T1000 (cell line): ENCODE measurements at regions not wholly inside any gene's neighbourhood (a gene's known extent, or its start where the extent isn't known, plus 50 kb on each side); places are given as distances from the start of the nearest gene placed in this dataset.

ENCODE experiments used
- DNase-seq: peaks from one replicate; lab custom pipeline; 2025; ENCODE audit warnings: mixed read lengths; lab: John Stamatoyannopoulos, UW

DNA sequence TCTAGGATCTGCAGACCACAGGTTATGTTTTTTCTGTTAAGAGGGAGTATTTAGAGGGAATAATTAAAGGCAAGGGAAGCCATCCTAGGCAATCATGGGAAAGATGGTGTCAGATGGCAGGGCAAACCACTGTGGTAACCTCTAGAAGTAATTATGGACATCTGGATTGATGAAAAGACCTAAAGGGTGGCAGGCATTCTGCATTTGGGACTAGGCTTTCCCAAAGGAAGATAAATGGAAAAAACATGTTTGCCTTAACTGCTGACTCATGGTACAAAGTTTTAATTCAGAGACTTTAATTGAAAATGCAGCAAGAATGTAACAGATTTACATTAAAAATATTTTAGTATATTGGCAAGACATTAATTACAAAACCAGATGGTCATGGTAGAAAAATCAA is 88.1 kb downstream of the TMEM30B start:
- no peak for DNase-seq

DNA sequence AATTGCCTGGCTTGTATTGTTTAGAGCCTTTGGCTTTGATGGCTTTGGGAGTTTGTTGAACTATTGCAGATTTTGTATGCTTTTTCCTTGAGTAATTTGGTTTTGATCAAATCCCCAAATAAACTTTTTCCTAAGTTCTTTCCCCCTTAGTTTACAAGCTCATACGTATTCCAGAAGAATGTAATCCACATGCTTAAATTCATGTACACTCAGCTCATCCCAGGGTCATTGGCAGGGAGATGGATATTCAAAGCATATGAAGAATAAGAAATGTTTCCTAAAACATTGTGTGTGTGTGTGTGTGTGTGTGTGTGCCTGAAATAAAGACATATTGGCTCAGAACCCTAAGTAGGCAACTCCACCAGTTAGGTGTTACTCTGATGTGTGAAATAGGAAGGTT is 89.4 kb downstream of the TMEM30B start:
- DNase-seq: no peak

DNA sequence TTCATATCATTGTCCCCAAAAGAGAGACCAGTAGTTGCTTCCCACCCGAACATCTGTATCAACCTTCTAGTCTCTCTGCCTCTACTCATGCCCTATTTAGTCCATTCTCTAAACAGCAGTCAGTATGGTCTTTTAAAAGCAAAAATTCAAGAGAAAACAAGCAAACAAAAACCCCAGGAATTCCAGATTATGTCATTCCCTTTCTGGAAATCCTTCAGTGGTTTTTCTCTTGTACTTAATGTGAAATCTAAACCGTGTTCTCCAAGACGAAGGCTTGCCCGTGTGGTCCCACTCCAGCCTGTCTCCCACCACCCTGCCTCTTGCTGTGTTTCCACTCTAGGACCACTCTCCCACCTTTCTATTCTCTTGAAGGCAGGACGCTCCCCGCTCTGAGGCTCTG is 90.8 kb downstream of the TMEM30B start:
- DNase-seq: no peak

DNA sequence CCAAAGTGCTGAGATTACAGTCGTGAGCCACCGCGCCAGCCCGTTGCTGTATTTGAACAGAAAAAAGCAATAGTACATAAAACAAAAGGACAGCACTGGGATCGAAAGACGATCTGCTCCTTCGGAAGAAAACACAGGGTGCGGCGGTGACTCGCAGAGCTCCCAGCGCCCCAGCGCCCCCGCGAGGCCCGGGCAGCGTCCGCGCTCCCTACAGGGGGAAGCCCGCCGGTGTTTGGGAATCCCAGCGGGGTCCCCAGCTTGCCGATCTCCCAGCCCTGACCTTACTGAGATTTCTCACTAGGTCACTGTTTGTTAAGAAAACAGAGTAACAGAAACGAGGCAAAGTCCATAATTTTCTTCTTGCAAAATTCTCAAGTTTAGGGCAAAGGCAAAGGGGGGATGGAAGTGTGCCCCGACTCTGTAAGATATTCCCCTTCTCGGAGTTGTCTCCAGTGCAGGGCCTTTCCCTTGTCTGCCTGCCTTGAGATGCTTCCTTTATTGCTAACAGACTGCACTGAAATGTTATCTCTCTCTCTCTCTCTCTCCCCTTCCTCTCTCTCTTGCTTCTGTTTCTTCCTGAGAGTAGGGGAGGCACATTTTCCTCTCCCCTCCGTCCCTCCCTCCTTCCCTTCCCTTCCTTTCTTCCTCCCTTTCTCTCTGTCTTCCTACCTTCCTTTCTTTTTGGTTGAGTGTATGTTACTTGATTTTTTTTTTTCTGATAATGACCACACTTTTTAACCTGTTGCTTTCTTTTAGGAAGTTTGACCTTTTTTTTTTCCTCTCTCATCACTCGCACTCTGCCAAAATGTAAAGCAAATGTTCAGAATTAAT is 91.9 kb downstream of the TMEM30B start:
- DNase-seq: no peak

DNA sequence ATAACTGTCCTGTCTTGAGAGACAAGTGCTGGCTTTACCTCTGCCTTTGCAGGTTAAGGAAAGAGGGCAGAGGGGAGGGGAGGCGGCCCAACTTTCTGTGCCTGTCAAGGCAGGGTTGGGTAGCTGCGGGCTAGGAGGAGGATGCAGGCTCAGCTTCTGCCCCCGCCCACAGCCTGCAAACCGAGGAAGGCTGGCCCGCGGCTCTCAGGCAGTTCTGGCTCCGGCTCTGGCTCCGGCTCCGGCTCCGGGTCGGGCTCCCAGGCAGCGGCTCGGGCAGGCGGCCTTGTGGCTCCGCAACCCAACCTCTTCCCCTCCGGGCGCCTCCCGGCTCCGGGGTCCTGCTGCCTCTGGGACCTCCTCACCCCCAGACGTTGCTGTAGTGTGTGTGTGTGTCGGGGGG is 92.9 kb downstream of the TMEM30B start:
- DNase-seq: no peak

DNA sequence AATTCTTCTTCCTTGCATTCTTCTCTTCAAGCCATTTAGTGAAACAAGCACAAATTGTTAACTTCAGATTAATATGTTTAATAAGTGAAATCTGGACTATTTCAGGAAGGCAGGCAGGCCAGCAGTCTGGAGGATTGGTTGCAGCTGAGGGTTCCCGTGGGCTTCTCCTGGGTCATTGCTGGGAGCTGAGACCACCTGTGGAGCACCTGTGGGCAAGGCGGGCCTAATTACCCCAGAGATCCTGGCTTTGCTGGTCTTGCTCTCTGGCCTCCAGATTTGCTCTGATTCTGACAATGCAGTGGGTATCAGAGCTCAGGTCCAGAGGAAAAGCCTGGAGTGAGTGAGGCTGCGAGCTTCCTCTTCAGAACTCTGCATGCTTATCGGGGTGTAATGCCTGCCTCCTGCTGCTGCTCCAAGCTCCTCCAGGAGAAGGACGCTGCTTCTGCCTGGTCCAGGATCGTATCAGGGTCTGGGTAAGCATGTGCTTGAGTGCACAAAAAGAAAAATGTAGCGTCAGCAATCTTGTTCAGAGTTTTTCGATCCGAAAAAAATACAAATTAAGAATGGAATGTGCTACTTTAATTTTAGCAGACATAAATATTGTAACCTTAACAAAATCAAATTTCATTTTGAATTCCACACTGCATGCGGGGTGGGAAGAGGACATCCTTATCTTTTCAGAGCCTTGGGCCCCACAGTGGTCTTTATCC is 93.8 kb downstream of the TMEM30B start:
- no peak for DNase-seq

DNA sequence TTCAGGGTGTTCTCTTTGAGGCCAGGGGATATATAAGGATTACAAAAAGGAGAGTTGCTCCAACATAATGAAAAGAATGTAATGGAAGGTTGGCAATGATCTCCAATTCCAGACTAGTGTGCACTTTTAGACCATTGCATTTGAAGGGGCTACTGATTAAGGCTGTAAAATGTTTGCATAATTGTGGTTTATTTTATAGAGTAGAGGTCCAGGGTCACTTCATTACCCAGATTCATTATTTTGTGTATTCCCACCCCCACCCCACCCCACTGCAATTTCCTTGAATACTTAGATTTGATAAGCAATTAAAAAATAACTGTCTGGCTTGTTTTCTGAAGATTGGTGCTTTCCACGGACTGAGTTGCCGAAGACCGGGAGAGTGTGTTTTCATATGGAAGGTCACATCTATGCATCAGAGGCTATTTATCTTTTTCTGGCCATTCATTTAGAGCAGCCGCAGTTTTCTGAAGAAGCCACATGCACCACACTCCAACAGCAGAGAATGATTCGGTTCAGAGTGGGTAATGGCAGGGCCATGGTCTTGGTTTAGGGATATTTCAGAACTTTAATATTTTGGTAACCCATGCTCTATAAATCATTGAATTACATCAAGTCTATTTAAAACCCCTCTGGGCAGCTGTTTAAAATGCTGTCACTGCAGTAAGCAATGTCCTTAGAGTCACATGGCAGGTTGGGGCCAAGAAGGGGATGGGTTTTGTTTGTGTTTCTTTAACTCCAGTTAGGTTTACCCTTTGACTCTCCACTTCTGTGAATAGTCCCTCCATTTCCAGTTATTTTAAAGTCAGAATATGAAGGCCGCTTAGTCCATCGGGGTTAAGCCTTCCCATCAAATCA is 94.6 kb downstream of the TMEM30B start:
- no peak for DNase-seq

DNA sequence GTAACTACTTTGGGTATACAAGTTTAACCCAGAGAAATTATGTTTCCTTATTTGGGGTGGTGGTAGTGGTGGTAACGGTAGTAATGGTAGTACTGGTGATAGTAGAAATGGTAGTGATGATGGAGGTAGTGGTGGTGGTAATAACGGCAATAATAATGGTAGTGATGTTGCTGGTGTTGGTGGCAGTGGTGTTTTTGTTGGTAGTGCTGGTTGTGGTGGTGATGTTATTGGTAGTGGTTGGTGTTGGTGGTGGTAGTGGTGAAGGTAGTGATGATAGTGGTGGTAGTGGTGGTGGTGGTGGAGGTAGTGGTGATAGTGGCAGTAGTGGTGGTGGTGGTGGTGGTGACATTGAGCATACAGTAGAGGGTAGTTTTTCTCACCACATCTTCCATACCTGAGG is 95.6 kb downstream of the TMEM30B start:
- DNase-seq: no peak

DNA sequence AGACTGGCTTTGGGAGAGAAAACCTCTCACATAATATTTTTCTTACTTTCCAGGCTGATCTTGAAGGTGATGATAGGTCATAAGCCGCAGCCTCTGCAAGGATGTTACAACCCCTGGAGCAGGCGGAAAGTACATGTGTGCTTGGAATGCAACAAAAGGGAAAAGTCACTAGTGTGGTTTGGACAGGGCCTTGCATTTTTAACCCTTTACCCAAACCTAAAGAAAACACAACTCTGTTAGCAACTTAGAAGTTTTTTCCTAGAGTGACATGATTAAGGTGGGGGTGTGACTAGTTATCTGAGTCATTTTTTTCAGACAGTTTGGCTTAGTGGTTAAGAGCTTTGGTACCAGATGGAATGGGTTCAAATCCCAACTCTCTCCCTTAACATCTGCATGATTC is 97.0 kb downstream of the TMEM30B start:
- peak; percentile 11 for DNase-seq

DNA sequence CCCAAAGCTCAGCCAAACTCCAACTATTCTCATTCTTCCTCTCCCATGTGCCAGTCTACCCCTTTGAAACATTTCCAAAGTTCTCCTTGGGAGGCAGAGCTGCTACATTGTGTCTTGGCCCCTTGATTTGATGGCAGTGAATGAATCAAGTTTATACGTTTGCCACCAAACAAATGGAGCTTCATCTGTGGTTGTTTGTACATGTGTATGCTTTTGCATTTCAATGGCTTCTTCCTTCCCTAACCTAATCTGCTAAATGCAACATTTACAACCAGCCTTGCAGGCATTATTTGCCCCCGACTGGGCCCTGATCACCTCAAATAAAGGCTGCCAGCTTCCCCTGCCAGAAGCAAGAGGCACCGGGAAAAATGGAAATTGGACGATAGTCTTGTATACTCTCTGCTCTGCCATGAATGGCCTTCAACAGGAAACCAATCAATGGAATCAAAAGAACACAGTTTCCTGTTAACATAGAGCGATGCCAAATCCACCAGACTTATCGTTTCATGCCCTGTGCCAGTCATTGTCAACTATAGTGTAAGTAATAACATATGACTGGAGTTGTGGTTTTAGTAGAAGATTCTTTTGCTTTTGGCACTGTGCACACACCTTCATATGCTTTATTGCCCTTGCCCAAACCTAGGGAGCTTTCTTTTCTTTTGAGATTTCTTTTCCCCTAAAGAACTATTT is 97.8 kb downstream of the TMEM30B start:
- no peak for DNase-seq

DNA sequence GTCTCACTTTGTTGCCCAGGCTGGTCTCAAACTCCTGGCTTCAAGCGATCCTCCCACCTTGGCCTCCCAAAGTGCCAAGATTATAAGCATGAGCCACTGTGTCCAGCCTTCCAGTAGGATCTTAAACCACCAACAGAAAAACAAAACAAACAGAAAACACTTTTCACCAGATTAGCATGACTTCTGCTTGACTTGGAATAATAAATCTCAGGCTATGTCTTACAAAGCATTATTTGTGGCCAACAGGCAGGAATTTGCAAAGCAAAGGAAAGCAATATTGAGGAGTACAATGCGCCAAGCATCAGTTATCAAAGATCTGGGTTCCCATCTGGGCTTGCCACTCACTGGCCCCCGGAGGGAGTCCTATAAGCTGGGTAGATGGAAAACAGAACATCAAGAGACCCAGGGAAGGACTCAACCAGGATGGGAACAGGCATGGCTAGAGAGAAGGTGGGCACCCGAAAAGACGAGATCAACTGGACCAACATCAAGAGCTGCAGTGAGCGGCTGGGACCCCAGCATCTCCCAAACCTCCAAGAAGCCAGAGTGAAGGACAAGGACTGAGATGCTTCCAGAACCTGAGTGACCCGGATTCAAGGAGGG is 101.2 kb downstream of the TMEM30B start:
- DNase-seq: no peak

DNA sequence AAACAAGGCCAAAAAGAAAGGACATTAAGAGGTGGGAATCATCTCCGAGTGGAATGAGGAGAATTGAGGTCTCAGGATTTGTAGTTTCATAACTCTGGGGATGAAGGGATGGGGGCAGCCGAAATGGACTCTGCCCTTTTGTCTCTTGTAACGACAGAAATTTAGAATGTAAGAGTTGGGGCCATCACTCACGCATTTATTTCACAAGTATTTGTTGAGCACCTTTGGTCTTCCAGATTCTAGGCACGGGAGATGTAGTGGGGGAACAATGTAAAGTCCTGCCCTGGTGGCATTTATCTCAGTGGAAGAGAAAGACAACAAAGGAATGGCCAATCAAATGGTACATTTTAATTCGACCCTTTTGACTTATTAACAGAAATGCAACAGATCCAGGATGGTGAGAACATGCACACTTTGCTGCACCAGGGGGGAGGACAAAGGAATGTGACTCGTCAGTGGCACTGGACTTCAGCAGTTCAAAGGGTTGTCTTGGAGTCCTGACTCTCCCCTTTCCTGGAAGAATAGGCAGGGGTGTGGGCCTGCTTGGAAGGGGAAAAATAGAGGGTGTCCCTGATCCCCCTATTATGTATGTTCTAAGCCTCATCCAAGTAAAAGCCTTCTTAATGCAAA is 102.0 kb downstream of the TMEM30B start:
- DNase-seq: no peak

DNA sequence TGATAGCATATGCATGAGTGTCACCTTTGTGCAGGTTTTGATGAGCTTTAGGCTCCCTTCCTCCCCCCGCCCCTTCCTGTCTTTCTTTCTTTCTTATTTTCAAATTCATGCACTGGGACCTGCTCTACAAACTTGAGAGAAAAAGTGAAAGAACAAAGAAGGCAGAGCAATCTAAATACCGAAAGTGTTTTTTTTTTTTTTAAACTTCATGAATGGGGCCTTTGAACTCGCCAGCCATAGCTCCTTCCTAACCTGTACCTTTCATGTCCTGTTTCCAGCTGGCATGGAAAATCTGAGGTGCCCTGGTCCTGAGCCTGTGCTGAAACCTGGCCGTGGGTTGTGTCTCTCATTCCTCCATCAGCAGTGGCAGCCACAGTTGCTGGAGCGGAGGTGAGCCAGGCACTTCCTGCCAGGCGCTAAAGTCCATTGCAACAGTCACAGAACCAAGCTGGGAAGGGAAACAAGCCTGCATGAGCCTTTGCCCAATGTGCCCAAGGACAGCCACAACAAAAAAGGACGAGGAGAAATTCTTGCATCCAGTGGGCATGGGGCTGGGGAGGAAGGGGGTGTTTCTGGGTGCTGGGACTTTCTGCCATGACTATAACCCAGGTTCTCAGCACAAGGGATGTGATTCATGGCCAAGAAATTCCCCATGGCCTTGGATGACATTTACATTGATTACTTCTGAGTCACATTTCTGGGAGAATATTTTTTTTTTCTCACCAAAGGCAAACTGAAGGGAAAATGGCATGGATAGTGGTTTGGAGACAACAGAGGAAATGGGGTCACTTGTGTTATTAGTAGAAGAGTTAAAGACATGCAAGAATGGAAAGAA is 102.7 kb downstream of the TMEM30B start:
- DNase-seq: peak; percentile 56

DNA sequence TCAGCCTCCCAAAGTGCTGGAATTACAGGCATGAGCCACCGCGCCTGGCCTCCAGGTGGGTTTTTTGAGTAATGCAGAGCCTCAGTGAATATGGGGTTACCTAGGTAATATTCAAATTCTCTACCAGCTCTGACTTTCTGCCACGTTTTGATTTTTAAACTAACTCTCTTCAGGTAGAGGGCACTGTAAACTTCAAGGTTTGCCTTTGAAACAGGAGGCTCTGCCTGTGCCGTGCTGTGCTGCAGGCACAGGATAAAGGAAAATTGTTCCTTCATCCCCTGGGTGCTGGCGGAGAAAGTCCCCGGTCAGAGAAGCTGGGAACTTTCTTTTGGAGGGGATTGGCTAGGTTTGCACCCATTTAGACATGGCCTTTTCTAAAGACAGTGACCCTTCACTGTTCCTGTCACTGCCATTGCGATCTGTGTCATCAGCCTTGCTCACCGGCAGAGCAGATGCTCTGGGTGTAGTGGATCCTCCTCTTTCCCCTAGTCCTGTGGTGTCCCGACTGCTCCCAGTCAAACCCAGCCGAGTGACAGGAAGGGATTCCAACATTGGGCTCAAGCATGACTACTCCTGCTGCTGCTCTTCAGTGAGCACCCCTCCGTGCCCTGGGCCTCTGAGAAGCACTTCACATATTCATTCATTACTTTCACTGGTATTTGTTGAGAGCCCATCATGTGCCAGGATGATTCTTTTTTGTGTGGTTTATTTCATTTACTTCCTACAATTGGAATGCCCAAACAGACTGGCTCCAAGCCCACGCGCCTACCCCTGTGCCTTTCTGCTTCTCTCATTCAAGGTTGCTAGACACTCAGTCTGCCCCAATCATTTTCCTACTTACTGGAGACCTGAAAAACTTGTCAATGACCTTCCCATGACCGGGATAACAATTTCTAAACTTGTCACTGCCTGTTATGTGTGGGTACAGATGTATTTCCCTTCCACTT is 103.6 kb downstream of the TMEM30B start:
- DNase-seq: no peak

DNA sequence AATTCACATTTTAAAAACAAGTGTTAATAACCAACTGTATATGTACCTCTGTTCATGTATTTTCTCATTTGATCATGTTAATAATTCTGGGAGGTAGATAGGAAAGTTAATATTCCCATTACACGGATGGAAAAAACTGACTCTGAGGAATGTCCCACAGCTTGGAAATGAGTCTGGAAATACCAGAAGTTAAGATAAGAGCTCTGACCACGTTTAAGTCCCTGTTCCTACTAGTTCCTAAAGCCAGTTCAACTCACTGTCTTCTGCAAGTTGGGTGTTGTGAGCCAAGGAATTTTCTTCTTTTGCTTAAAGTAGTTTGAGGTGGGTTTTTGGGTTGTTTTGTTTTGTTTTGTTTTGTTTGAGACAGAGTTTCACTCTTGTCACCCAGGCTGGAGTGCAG is 104.5 kb downstream of the TMEM30B start:
- no peak for DNase-seq

DNA sequence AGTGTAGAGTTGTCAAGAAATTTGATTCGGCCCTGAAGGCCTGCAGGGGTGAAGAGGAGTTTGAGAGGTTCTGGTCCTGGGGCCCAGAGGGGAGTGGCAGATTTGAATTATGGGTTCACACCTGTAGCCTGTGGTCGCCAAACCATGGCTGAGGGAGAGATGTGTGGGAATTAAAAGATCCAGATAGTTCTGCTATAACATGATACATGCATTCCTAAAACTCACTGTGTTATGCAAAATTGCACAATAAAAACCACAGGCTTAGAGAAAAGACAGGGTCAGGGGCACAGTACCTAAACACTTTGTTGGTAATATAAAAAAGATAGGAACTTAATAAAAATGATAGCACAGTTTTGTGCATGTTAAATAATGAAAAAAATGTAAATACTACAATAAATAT is 106.2 kb downstream of the TMEM30B start:
- DNase-seq: no peak

DNA sequence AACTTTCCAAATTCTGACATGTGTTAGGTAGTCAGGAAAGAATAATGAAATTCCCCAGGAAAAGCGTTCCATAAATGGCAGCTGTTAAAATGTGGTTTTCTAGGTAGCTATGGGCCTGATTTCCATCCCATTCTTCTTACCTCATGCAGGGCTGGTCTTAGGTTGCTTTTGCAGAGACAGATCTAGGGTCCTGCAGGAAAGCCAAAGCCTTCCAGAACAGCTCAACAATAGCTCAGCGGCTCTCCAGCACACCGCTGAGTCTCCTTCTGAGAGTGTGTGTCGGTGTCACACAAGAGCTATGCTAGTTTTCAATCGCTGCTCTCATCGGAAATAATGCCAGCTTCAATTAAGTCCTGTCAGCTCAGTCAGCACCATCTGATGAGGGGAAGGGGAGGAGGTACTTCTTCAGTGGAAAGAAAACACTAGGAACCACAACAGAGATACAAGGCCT is 106.7 kb downstream of the TMEM30B start:
- DNase-seq: no peak

DNA sequence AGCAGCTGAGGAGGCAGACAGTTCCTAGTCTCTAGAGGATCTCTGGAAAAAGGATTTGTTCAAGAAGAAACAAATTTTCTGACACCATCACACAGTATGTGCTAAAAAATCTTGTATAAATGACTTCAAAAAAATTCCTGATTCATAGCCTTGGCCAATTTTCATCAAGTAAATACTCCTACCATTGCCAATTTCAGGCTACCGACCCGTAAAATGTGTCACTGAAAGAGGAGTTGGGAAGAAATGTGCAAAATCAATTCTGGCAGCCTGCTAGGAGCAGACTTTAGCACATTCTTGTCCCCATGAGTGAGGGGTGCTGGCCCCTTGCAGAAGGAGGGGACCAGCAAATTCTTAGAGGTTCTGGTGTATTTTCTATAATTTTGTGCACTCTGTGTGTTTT is 109.4 kb downstream of the TMEM30B start:
- no peak for DNase-seq

DNA sequence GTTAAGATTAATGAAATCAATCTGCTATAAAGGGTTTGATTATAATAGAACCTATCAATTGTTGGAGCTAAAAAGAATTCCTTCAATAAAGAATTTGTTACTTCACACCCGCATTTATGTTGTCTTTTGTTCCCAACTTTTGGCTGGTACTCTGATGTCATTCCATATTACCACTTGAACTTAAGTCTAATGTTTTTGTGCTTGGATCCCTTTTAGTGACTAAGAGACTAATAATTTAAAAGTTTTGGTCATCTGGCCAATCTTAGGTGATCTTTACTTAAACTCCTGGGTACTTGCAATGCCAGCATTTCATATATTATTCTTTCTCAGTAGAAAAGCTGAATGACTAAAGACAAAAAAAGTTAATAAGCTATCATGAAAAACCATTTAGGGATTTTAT is 113.0 kb downstream of the TMEM30B start:
- no peak for DNase-seq
